NCI-H2029 (cell line): ENCODE measurements at regions not wholly inside any gene's neighbourhood (a gene's known extent, or its start where the extent isn't known, plus 50 kb on each side); places are given as distances from the start of the nearest gene placed in this dataset.

Source experiments
- DNase-seq: peaks from one replicate; lab custom pipeline; 2025; lab: John Stamatoyannopoulos, UW

- DNase-seq: no peak
Observed at GRCh38 chr2:217061916-217062505, 202.1 kb upstream of the TNP1 start.

- DNase-seq: no peak
Observed at GRCh38 chr2:217060951-217061547, 201.2 kb upstream of the TNP1 start.

- DNase-seq: no peak
Observed at GRCh38 chr2:217060516-217060915, 200.7 kb upstream of the TNP1 start.

GRCh38 chr2:217058791-217059755 lies 199.2 kb upstream of the TNP1 start:
- no peak for DNase-seq

GRCh38 chr2:217057773-217058172 lies 197.9 kb upstream of the TNP1 start:
- DNase-seq: no peak

GRCh38 chr2:217055624-217056023 lies 195.8 kb upstream of the TNP1 start:
- DNase-seq: peak; percentile 46

- DNase-seq: peak; percentile 89
Observed at GRCh38 chr2:217054791-217055190, 194.9 kb upstream of the TNP1 start.

- DNase-seq: no peak
Observed at GRCh38 chr2:217052856-217053577, 193.2 kb upstream of the TNP1 start.

GRCh38 chr2:217051416-217051815 lies 191.6 kb upstream of the TNP1 start:
- no peak for DNase-seq

GRCh38 chr2:217049956-217050355 lies 190.1 kb upstream of the TNP1 start:
- peak; percentile 65 for DNase-seq

GRCh38 chr2:217049422-217049821 lies 189.6 kb upstream of the TNP1 start:
- DNase-seq: no peak

- DNase-seq: no peak
Observed at GRCh38 chr2:217048730-217049129, 188.9 kb upstream of the TNP1 start.

GRCh38 chr2:217047631-217048030 lies 187.8 kb upstream of the TNP1 start:
- no peak for DNase-seq

- no peak for DNase-seq
Observed at GRCh38 chr2:217047209-217047608, 187.3 kb upstream of the TNP1 start.

- DNase-seq: no peak
Observed at GRCh38 chr2:217045700-217046475, 186.0 kb upstream of the TNP1 start.

GRCh38 chr2:217040099-217040498 lies 180.2 kb upstream of the TNP1 start:
- no peak for DNase-seq

- DNase-seq: no peak
Observed at GRCh38 chr2:217038001-217038400, 178.1 kb upstream of the TNP1 start.

- DNase-seq: no peak
Observed at GRCh38 chr2:217037353-217037752, 177.5 kb upstream of the TNP1 start.

- DNase-seq: no peak
Observed at GRCh38 chr2:217035967-217036366, 176.1 kb upstream of the TNP1 start.

GRCh38 chr2:217033186-217033585 lies 173.3 kb upstream of the TNP1 start:
- no peak for DNase-seq

- no peak for DNase-seq
Observed at GRCh38 chr2:217031445-217031844, 171.6 kb upstream of the TNP1 start.

- DNase-seq: no peak
Observed at GRCh38 chr2:217030081-217030480, 170.2 kb upstream of the TNP1 start.
